ENCODE measurements at regions not wholly inside any gene's neighbourhood (a gene's known extent, or its start where the extent isn't known, plus 50 kb on each side); places are given as distances from the start of the nearest gene placed in this dataset.

DNA sequence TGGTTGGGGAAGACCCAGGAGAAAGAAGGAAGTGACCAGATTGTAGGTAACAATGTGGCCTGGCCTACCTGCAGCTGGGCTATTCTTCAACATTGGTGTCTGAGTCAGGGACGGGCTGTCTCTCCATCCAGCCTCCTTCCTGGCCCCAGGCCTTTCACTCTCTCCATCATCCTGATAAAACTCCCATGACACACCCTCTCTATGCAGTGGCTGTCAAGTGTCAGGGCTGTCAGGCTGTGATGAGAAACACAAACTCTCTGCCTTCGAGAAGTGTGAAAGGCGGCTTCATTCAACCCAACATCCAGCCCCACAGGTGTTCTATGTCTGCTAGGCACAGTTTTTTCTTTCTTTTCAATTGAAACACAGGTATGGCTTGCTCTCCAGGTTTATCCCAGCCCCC is 153.3 kb upstream of the VSTM2B start:
- H3K9me3 ChIP-seq (ENCODE audit: control insufficient read depth, low read depth, low read length): peaks cover 6% of the 10 kb centered on the region
- no peak for FAIRE-seq

DNA sequence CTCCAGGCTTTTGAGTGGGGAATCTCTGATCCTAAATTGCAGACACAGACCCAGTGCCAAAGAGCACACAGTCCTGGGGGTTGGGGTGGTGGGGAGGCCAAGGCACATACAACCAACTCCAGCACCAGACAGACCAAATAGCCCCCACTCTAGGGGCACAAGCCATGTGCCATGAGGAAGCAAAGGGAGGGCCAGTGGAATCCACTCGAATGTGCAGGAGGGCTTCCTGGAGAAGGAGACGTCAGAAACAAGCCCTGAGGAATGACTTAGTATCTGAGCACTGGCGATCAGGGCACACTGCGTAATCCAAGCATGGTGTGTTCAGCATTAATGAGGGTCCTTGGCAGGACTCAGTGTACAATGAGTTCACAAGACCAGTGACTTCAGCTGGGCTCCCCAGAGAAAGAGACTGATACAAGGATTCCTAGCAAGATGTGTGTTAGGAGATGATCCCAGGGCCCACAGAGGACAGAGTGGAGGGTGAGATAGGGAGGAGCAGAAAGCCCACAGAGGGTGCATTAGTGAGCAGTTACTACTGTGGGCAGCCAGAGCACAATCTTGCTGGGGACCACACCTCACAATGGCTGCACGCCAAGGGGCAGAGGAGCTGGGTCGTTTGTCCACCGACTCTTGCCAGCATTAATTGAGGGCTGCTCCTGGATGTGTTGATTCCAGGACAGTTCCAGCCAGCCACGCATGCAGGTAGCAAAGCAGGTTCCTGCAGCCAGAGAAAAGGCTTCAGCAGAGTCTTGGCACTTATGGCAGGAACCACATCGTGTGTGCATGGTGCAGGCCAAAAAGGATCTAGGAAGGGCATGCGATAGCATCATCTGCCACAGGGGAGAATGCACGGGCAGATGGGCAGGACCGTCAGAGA is 152.6 kb upstream of the VSTM2B start:
- Histone ChIP-seq H3K4me2 (ENCODE audit: control insufficient read depth, extremely low read depth, insufficient read depth, low read depth, low read length) (no peak overlapping the region), H3K4me3 (ENCODE audit: control insufficient read depth in 2 of 3, extremely low read depth in 1 of 3, insufficient read depth in 2 of 3, low read depth in 1 of 3, low read length in 3 of 3) (no peak overlapping the region), H3K9me1 (ENCODE audit: control insufficient read depth, extremely low read depth, insufficient read depth, low read length) (no peaks in the 10 kb centered on the region), H3K79me2 (ENCODE audit: control insufficient read depth, insufficient read depth, low read length) (no peaks in the 10 kb centered on the region), H3K9me3 (ENCODE audit: control insufficient read depth, low read depth, low read length) (peaks cover 6% of the 10 kb centered on the region), H2AFZ (ENCODE audit: control insufficient read depth, low read length) (no peak overlapping the region), H3K36me3 (ENCODE audit: control insufficient read depth in 2 of 2, extremely low read depth in 1 of 2, insufficient read depth in 2 of 2, low read length in 2 of 2) (no peaks in the 10 kb centered on the region), H4K20me1 (ENCODE audit: control insufficient read depth, extremely low read depth, insufficient read depth, low read length) (no peaks in the 10 kb centered on the region), H3K27ac (ENCODE audit: control insufficient read depth, insufficient read depth, low read length) (no peak overlapping the region), H3K9ac (ENCODE audit: control insufficient read depth, extremely low read depth, insufficient read depth, low read length) (no peak overlapping the region), H3K27me3 (ENCODE audit: control insufficient read depth, extremely low read depth, insufficient read depth, low read length) (no peaks in the 10 kb centered on the region), H3K4me1 (ENCODE audit: control insufficient read depth, extremely low read depth, insufficient read depth, low read length) (no peaks in the 10 kb centered on the region)
- dilution Hi-C loops (cut with MboI; ENCODE audit: extremely low pct_ligation_motif_present, low sequenced_read_pairs): no loop called here
- no peak for TF ChIP-seq EZH2 (IDR thresholded peaks at IDR 0.05; ENCODE audit: low read length)
- TF ChIP-seq, protein P1, sequence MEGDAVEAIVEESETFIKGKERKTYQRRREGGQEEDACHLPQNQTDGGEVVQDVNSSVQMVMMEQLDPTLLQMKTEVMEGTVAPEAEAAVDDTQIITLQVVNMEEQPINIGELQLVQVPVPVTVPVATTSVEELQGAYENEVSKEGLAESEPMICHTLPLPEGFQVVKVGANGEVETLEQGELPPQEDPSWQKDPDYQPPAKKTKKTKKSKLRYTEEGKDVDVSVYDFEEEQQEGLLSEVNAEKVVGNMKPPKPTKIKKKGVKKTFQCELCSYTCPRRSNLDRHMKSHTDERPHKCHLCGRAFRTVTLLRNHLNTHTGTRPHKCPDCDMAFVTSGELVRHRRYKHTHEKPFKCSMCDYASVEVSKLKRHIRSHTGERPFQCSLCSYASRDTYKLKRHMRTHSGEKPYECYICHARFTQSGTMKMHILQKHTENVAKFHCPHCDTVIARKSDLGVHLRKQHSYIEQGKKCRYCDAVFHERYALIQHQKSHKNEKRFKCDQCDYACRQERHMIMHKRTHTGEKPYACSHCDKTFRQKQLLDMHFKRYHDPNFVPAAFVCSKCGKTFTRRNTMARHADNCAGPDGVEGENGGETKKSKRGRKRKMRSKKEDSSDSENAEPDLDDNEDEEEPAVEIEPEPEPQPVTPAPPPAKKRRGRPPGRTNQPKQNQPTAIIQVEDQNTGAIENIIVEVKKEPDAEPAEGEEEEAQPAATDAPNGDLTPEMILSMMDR (optimal IDR thresholded peaks at IDR 0.05 in 1 of 3, IDR thresholded peaks at IDR 0.05 in 1 of 3, conservative IDR thresholded peaks at IDR 0.05 in 1 of 3; ENCODE audit: extremely low read depth in 1 of 3, insufficient read depth in 2 of 3, low read length in 3 of 3): no peak
- FAIRE-seq: no peak
- DNase-seq (ENCODE audit: low read depth, low spot score): no peak

More for the DNA sequence above, 153.3 kb upstream of the VSTM2B start:
- H3K4me1 ChIP-seq (ENCODE audit: control insufficient read depth, extremely low read depth, insufficient read depth, low read length): no peaks in the 10 kb centered on the region
- no peak overlapping the region for H3K27ac ChIP-seq (ENCODE audit: control insufficient read depth, insufficient read depth, low read length)
- H3K36me3 ChIP-seq (ENCODE audit: control insufficient read depth in 2 of 2, extremely low read depth in 1 of 2, insufficient read depth in 2 of 2, low read length in 2 of 2): no peaks in the 10 kb centered on the region
- no peak overlapping the region for H2AFZ ChIP-seq (ENCODE audit: control insufficient read depth, low read length)
- no peak overlapping the region for H3K9ac ChIP-seq (ENCODE audit: control insufficient read depth, extremely low read depth, insufficient read depth, low read length)
- TF ChIP-seq EZH2 (IDR thresholded peaks at IDR 0.05; ENCODE audit: low read length): no peak
- TF ChIP-seq, protein P1 (optimal IDR thresholded peaks at IDR 0.05 in 1 of 3, IDR thresholded peaks at IDR 0.05 in 1 of 3, conservative IDR thresholded peaks at IDR 0.05 in 1 of 3; ENCODE audit: extremely low read depth in 1 of 3, insufficient read depth in 2 of 3, low read length in 3 of 3): no peak
- dilution Hi-C loops (cut with MboI; ENCODE audit: extremely low pct_ligation_motif_present, low sequenced_read_pairs): no loop called here
- H3K9me1 ChIP-seq (ENCODE audit: control insufficient read depth, extremely low read depth, insufficient read depth, low read length): no peaks in the 10 kb centered on the region
- H3K4me2 ChIP-seq (ENCODE audit: control insufficient read depth, extremely low read depth, insufficient read depth, low read depth, low read length): no peak overlapping the region
- H3K27me3 ChIP-seq (ENCODE audit: control insufficient read depth, extremely low read depth, insufficient read depth, low read length): no peaks in the 10 kb centered on the region
- H3K4me3 ChIP-seq (ENCODE audit: control insufficient read depth in 2 of 3, extremely low read depth in 1 of 3, insufficient read depth in 2 of 3, low read depth in 1 of 3, low read length in 3 of 3): no peak overlapping the region
- no peaks in the 10 kb centered on the region for H3K79me2 ChIP-seq (ENCODE audit: control insufficient read depth, insufficient read depth, low read length)
- no peaks in the 10 kb centered on the region for H4K20me1 ChIP-seq (ENCODE audit: control insufficient read depth, extremely low read depth, insufficient read depth, low read length)
- no peak for DNase-seq (ENCODE audit: low read depth, low spot score)

All from keratinocyte (primary cell).